WTC11 (cell line): ENCODE measurements at regions not wholly inside any gene's neighbourhood (a gene's known extent, or its start where the extent isn't known, plus 50 kb on each side); places are given as distances from the start of the nearest gene placed in this dataset.

Source experiments
- ATAC-seq: fragments of 200-7000 bp; cut with Tn5 transposase; 2 replicates; pipeline ENCODE4 v1.10.0; 2021; ENCODE audit warnings: mild to moderate bottlenecking, moderate library complexity
- CTCF ChIA-PET: fragments of 300-600 bp; sonication (Branson Sonifier 250); formaldehyde crosslinking; loops from one replicate; lab custom pipeline; 2021; ENCODE audit warnings: antibody characterized with exemption; lab: Charles Lee
- POLR2A ChIA-PET: fragments of 350-600 bp; sonication (Branson Sonifier 250); formaldehyde crosslinking; loops from one replicate; lab custom pipeline; 2021; ENCODE audit warnings: antibody characterized with exemption; lab: Charles Lee
- DNase-seq: peaks from one replicate; pipeline ENCODE4 v3.0.0; 2021; ENCODE audit warnings: low spot score
- H3K27ac Mint-ChIP-seq: 2 replicates; pipeline ENCODE4 v1.8.0; 2021; ENCODE audit warnings: mixed read lengths
- H3K27me3 Mint-ChIP-seq: 2 replicates; pipeline ENCODE4 v1.8.0; 2021; ENCODE audit warnings: low read depth, mild to moderate bottlenecking, moderate library complexity, mixed read lengths
- H3K36me3 Mint-ChIP-seq: 2 replicates; pipeline ENCODE4 v1.8.0; 2021; ENCODE audit warnings: mixed read lengths
- H3K4me1 Mint-ChIP-seq: 2 replicates; pipeline ENCODE4 v1.8.0; 2022; ENCODE audit warnings: mixed read lengths
- H3K4me3 Mint-ChIP-seq: 2 replicates; pipeline ENCODE4 v1.8.0; 2021; ENCODE audit warnings: mild to moderate bottlenecking, moderate library complexity, mixed read lengths
- H3K9me3 Mint-ChIP-seq: 2 replicates; pipeline ENCODE4 v1.8.0; 2021; ENCODE audit warnings: mixed read lengths
- ATF1 ChIP-seq: sonication (generic); formaldehyde crosslinking; IDR thresholded peaks from 2 replicates; pipeline ENCODE4 v1.8.1; 2023; ENCODE audit warnings: mild to moderate bottlenecking, moderate library complexity, missing genetic modification reagents
- ELF4 ChIP-seq: sonication (generic); formaldehyde crosslinking; IDR thresholded peaks from 2 replicates; pipeline ENCODE4 v1.8.1; 2022; ENCODE audit warnings: low read depth, mild to moderate bottlenecking, moderate library complexity, missing genetic modification reagents
- FOXJ3 ChIP-seq: sonication (generic); formaldehyde crosslinking; IDR thresholded peaks from 2 replicates; pipeline ENCODE4 v1.9.0; 2021; ENCODE audit warnings: missing genetic modification reagents, mild to moderate bottlenecking, borderline replicate concordance
- IRF2 ChIP-seq: sonication (generic); formaldehyde crosslinking; IDR thresholded peaks from 2 replicates; pipeline ENCODE4 v1.8.0; 2022; ENCODE audit warnings: low read depth, missing genetic modification reagents, borderline replicate concordance
- NFATC4 ChIP-seq: fragments of 250-450 bp; sonication (Bioruptor Pico); IDR thresholded peaks from 2 replicates; pipeline ENCODE4 v1.9.0; 2021; ENCODE audit warnings: mild to moderate bottlenecking
- RELA ChIP-seq: sonication (generic); formaldehyde crosslinking; IDR thresholded peaks from 2 replicates; pipeline ENCODE4 v1.8.1; 2022; ENCODE audit warnings: missing genetic modification reagents, mild to moderate bottlenecking, borderline replicate concordance
- SMAD4 ChIP-seq: sonication (generic); formaldehyde crosslinking; IDR thresholded peaks from 2 replicates; pipeline ENCODE4 v1.8.0; 2022; ENCODE audit warnings: mild to moderate bottlenecking, missing genetic modification reagents
- SOX15 ChIP-seq: fragments of 250-450 bp; sonication (Bioruptor Pico); IDR thresholded peaks from 2 replicates; pipeline ENCODE4 v1.9.0; 2021; ENCODE audit warnings: mild to moderate bottlenecking
- TEAD1 ChIP-seq: sonication (generic); formaldehyde crosslinking; IDR thresholded peaks from 2 replicates; pipeline ENCODE4 v1.8.0; 2022; ENCODE audit warnings: mild to moderate bottlenecking, missing genetic modification reagents
- TP53 ChIP-seq: sonication (generic); formaldehyde crosslinking; IDR thresholded peaks from 2 replicates; pipeline ENCODE4 v1.8.1; 2023; ENCODE audit warnings: mild to moderate bottlenecking, missing genetic modification reagents
- ZNF121 ChIP-seq: sonication (generic); formaldehyde crosslinking; IDR thresholded peaks from 2 replicates; pipeline ENCODE4 v1.8.0; 2023; ENCODE audit warnings: missing genetic modification reagents
- ZNF219 ChIP-seq: sonication (generic); formaldehyde crosslinking; IDR thresholded peaks from 2 replicates; pipeline ENCODE4 v1.8.0; 2023; ENCODE audit warnings: missing genetic modification reagents, mild to moderate bottlenecking, borderline replicate concordance
- ZNF263 ChIP-seq: sonication (generic); formaldehyde crosslinking; IDR thresholded peaks from 2 replicates; pipeline ENCODE4 v1.8.1; 2022; ENCODE audit warnings: low read depth, mild to moderate bottlenecking, moderate library complexity, missing genetic modification reagents
- ZNF423 ChIP-seq: fragments of 250-450 bp; sonication (Bioruptor Pico); IDR thresholded peaks from 2 replicates; pipeline ENCODE4 v2.1.2; 2022; ENCODE audit warnings: mild to moderate bottlenecking, moderate library complexity
- ZNF532 ChIP-seq: fragments of 250-450 bp; sonication (Bioruptor Pico); IDR thresholded peaks from 2 replicates; pipeline ENCODE4 v1.9.0; 2021; ENCODE audit warnings: mild to moderate bottlenecking, borderline replicate concordance
- TF ChIP-seq, protein P1 (sequence below): fragments of 250-450 bp; sonication (Bioruptor Pico); IDR thresholded peaks from 2 replicates; pipeline ENCODE4 v2.1.2; 2022; ENCODE audit warnings: mild to moderate bottlenecking, moderate library complexity
- TF ChIP-seq, protein P2 (sequence below): sonication (generic); formaldehyde crosslinking; IDR thresholded peaks from 2 replicates; pipeline ENCODE4 v1.8.1; 2023; ENCODE audit warnings: mild to moderate bottlenecking, moderate library complexity, missing genetic modification reagents
- TF ChIP-seq, protein P3 (sequence below): sonication (generic); formaldehyde crosslinking; IDR thresholded peaks from 2 replicates; pipeline ENCODE4 v1.8.1; 2022; ENCODE audit warnings: mild to moderate bottlenecking, moderate library complexity, missing genetic modification reagents

GRCh38 chr1:228994676-228995594, 259.7 kb downstream of the RHOU start (continued):
- TF ChIP-seq ZNF532 (CRISPR knock-in tag) = no peak
- TF ChIP-seq, protein P1, sequence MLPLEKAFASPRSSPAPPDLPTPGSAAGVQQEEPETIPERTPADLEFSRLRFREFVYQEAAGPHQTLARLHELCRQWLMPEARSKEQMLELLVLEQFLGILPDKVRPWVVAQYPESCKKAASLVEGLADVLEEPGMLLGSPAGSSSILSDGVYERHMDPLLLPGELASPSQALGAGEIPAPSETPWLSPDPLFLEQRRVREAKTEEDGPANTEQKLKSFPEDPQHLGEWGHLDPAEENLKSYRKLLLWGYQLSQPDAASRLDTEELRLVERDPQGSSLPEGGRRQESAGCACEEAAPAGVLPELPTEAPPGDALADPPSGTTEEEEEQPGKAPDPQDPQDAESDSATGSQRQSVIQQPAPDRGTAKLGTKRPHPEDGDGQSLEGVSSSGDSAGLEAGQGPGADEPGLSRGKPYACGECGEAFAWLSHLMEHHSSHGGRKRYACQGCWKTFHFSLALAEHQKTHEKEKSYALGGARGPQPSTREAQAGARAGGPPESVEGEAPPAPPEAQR (CRISPR knock-in tag) = no peak

DNA sequence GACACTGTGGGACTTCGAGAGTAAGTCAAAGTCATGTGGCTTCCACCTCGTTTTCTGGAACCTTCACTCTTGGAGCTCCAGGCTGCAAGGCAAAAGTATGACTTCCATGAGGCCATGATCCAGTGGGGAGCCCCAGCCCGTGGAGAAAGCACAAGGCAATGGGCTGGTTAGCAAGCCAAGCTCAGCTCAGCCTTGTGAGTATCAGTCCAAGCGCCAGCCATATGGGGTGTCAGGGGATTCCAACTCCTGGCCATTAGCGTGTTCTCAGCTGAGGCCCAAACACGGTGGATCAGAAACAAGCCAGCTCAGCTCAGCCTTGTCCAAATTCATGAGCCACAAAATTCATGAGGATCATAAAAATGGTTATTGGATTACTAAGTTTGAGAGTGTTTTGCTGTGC, 261.0 kb downstream of the RHOU start:
- Mint-ChIP-seq H3K4me1 (peaks cover 14% of the 10 kb centered on the region), H3K27me3 (0 out of 2 replicates have a peak, but pooled peaks cover 5% of the 10 kb centered on the region), H3K4me3 (no peak overlapping the region), H3K9me3 (no peaks in the 10 kb centered on the region), H3K36me3 (no peaks in the 10 kb centered on the region), H3K27ac (no peak overlapping the region)
- ChIA-PET POLR2A (no interaction called here), CTCF (interaction anchor here (0.8 kb wide), 1 partner anchor 10 kb away, joined by 4 read pairs; no protein-coding TSS in a partner anchor)
- no peak for TF ChIP-seq RELA (CRISPR knock-in tag)
- no peak for ATAC-seq
- DNase-seq = no peak

- TF ChIP-seq IRF2 (CRISPR knock-in tag) (no peak), ELF4 (CRISPR knock-in tag) (no peak), TP53 (no peak), ZNF121 (CRISPR knock-in tag) (no peak), TEAD1 (no peak), ZNF263 (no peak), SMAD4 (CRISPR knock-in tag) (no peak), ZNF219 (CRISPR knock-in tag) (no peak), SOX15 (CRISPR knock-in tag) (no peak), NFATC4 (no peak), FOXJ3 (CRISPR knock-in tag) (no peak), ATF1 (CRISPR knock-in tag) (no peak), ZNF423 (CRISPR knock-in tag) (no peak)
- TF ChIP-seq, protein P1 (CRISPR knock-in tag) = no peak
- TF ChIP-seq, protein P2, sequence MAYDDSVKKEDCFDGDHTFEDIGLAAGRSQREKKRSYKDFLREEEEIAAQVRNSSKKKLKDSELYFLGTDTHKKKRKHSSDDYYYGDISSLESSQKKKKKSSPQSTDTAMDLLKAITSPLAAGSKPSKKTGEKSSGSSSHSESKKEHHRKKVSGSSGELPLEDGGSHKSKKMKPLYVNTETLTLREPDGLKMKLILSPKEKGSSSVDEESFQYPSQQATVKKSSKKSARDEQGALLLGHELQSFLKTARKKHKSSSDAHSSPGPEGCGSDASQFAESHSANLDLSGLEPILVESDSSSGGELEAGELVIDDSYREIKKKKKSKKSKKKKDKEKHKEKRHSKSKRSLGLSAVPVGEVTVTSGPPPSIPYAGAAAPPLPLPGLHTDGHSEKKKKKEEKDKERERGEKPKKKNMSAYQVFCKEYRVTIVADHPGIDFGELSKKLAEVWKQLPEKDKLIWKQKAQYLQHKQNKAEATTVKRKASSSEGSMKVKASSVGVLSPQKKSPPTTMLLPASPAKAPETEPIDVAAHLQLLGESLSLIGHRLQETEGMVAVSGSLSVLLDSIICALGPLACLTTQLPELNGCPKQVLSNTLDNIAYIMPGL (CRISPR knock-in tag) = no peak
- TF ChIP-seq, protein P3, sequence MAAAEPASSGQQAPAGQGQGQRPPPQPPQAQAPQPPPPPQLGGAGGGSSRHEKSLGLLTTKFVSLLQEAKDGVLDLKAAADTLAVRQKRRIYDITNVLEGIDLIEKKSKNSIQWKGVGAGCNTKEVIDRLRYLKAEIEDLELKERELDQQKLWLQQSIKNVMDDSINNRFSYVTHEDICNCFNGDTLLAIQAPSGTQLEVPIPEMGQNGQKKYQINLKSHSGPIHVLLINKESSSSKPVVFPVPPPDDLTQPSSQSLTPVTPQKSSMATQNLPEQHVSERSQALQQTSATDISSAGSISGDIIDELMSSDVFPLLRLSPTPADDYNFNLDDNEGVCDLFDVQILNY (CRISPR knock-in tag) = no peak
- no peaks in the 10 kb centered on the region for H3K9me3 Mint-ChIP-seq
- DNase-seq = no peak
- H3K4me1 Mint-ChIP-seq = peaks cover 10% of the 10 kb centered on the region
- H3K36me3 Mint-ChIP-seq = no peaks in the 10 kb centered on the region
- no peak overlapping the region for H3K4me3 Mint-ChIP-seq
- ATAC-seq = no peak
- no peaks in the 10 kb centered on the region for H3K27me3 Mint-ChIP-seq
- H3K27ac Mint-ChIP-seq = no peak overlapping the region
- ChIA-PET POLR2A (no interaction called here), CTCF (no interaction called here)
Observed at GRCh38 chr1:228997721-228998144, 262.5 kb downstream of the RHOU start.
